ENCODE measurements at regions not wholly inside any gene's neighbourhood (a gene's known extent, or its start where the extent isn't known, plus 50 kb on each side); places are given as distances from the start of the nearest gene placed in this dataset.

DNA sequence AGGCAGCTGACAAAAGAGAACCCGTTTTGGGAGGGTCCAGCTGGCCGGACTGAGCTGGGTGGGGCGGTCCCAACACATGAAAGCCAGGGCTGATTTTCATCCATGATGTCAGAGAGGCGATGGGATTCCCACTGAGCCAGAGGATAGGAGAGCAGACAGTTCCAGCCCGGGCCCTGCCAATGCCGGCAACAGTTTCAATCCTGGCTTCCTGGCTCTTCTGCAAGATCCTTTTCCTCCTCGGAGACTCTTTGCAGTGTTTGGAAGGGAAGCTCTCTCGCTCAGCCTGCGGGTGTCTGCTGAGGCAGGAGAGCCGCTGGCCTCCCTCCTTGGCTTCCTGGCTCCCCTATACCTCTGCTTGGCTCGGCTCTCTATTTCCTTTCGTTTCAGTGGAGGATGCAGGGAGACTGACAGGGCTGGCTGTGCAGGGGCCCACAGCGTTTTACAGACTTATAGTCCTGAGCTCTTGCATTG, 145.5 kb upstream of the SOX9 start:
- no peaks in the 10 kb centered on the region for H3K79me2 ChIP-seq (ENCODE audit: low read depth)
- no peaks in the 10 kb centered on the region for H3K36me3 ChIP-seq (ENCODE audit: low read depth)
- H3K27me3 ChIP-seq (ENCODE audit: insufficient read depth, low read depth): no peaks in the 10 kb centered on the region
- peaks cover 23% of the 10 kb centered on the region for H3K4me1 ChIP-seq (replicated peaks; ENCODE audit: insufficient read depth)
- peak overlapping the region; percentile 80 for H3K4me2 ChIP-seq
- TF ChIP-seq, protein P1, sequence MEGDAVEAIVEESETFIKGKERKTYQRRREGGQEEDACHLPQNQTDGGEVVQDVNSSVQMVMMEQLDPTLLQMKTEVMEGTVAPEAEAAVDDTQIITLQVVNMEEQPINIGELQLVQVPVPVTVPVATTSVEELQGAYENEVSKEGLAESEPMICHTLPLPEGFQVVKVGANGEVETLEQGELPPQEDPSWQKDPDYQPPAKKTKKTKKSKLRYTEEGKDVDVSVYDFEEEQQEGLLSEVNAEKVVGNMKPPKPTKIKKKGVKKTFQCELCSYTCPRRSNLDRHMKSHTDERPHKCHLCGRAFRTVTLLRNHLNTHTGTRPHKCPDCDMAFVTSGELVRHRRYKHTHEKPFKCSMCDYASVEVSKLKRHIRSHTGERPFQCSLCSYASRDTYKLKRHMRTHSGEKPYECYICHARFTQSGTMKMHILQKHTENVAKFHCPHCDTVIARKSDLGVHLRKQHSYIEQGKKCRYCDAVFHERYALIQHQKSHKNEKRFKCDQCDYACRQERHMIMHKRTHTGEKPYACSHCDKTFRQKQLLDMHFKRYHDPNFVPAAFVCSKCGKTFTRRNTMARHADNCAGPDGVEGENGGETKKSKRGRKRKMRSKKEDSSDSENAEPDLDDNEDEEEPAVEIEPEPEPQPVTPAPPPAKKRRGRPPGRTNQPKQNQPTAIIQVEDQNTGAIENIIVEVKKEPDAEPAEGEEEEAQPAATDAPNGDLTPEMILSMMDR (conservative IDR thresholded peaks at IDR 0.05): no peak
- TF ChIP-seq EZH2 (IDR thresholded peaks at IDR 0.05; ENCODE audit: low read depth): no peak
- peak overlapping the region; percentile 66 for H2AFZ ChIP-seq
- ChIA-PET CTCF (interaction anchor here (0.7 kb wide), 1 partner anchor 91 kb away, joined by 7 read pairs; no protein-coding TSS in a partner anchor), POLR2A (ENCODE audit: unreplicated experiment) (interaction anchor here (0.7 kb wide), 1 partner anchor 122 kb away, joined by 39 read pairs; no protein-coding TSS in a partner anchor)
- peak in 1 of 2 experiments; percentile 30 for DNase-seq
- peaks cover 6% of the 10 kb centered on the region; the same call in 1 of the 2 replicates for H3F3A ChIP-seq (ENCODE audit: insufficient read depth, low read depth)
- intact Hi-C loops (cut with micrococcal nuclease; ENCODE audit: unreplicated experiment): loop anchor here (2.0 kb wide), 1 partner anchor 343 kb away; no protein-coding TSS in a partner anchor
- peak overlapping the region; percentile 41; the same call in 1 of the 2 replicates for H3K4me3 ChIP-seq
- H3K9me3 ChIP-seq (ENCODE audit: insufficient read depth, low read depth): no peaks in the 10 kb centered on the region
- peak overlapping the region; percentile 79 for H3K27ac ChIP-seq
- H3K9me2 ChIP-seq (ENCODE audit: insufficient read depth): no peaks in the 10 kb centered on the region
- H4K20me1 ChIP-seq (ENCODE audit: insufficient read depth): no peaks in the 10 kb centered on the region
- no TSS peak for BruUV-seq (replicated peaks)

- no peak for TF ChIP-seq EZH2 (IDR thresholded peaks at IDR 0.05; ENCODE audit: low read depth)
- TF ChIP-seq, protein P1 (conservative IDR thresholded peaks at IDR 0.05): no peak
- no peaks in the 10 kb centered on the region for H4K20me1 ChIP-seq (ENCODE audit: insufficient read depth)
- peak overlapping the region; percentile 81 for H2AFZ ChIP-seq
- peak overlapping the region; percentile 80 for H3K4me2 ChIP-seq
- no peaks in the 10 kb centered on the region for H3K27me3 ChIP-seq (ENCODE audit: insufficient read depth, low read depth)
- POLR2A ChIA-PET (ENCODE audit: unreplicated experiment): interaction anchor here (0.7 kb wide), 1 partner anchor 121 kb away, joined by 39 read pairs; no protein-coding TSS in a partner anchor
- H3K27ac ChIP-seq: peak overlapping the region; percentile 79
- H3K79me2 ChIP-seq (ENCODE audit: low read depth): no peaks in the 10 kb centered on the region
- no peaks in the 10 kb centered on the region for H3K9me3 ChIP-seq (ENCODE audit: insufficient read depth, low read depth)
- BruUV-seq (replicated peaks): TSS peak; percentile 70
- H3K36me3 ChIP-seq (ENCODE audit: low read depth): no peaks in the 10 kb centered on the region
- H3K9me2 ChIP-seq (ENCODE audit: insufficient read depth): no peaks in the 10 kb centered on the region
- peak overlapping the region; percentile 32; the same call in 1 of the 2 replicates for H3K4me3 ChIP-seq
- peaks cover 17% of the 10 kb centered on the region for H3K4me1 ChIP-seq (replicated peaks; ENCODE audit: insufficient read depth)
- intact Hi-C loops (cut with micrococcal nuclease; ENCODE audit: unreplicated experiment): no loop called here
- DNase-seq: peak; percentile 89 to 93
- CTCF ChIA-PET: interaction anchor here (0.7 kb wide), 1 partner anchor 90 kb away, joined by 7 read pairs; no protein-coding TSS in a partner anchor
- H3F3A ChIP-seq (ENCODE audit: insufficient read depth, low read depth): peaks cover 6% of the 10 kb centered on the region; the same call in 1 of the 2 replicates
Observed at GRCh38 chr17:71976011-71976649, 144.7 kb upstream of the SOX9 start.

GRCh38 chr17:71978435-71978834, 142.4 kb upstream of the SOX9 start:
- Histone ChIP-seq H4K20me1 (ENCODE audit: insufficient read depth) (no peaks in the 10 kb centered on the region), H3K9me2 (ENCODE audit: insufficient read depth) (no peaks in the 10 kb centered on the region), H3K27me3 (ENCODE audit: insufficient read depth, low read depth) (no peaks in the 10 kb centered on the region), H3F3A (ENCODE audit: insufficient read depth, low read depth) (peaks cover 6% of the 10 kb centered on the region; the same call in 1 of the 2 replicates), H3K4me1 (replicated peaks; ENCODE audit: insufficient read depth) (peaks cover 17% of the 10 kb centered on the region), H3K79me2 (ENCODE audit: low read depth) (no peaks in the 10 kb centered on the region), H2AFZ (no peak overlapping the region), H3K36me3 (ENCODE audit: low read depth) (no peaks in the 10 kb centered on the region), H3K4me2 (no peak overlapping the region), H3K27ac (no peak overlapping the region), H3K4me3 (no peak overlapping the region), H3K9me3 (ENCODE audit: insufficient read depth, low read depth) (no peaks in the 10 kb centered on the region)
- no peak for TF ChIP-seq EZH2 (IDR thresholded peaks at IDR 0.05; ENCODE audit: low read depth)
- TF ChIP-seq, protein P1 (conservative IDR thresholded peaks at IDR 0.05): no peak
- intact Hi-C loops (cut with micrococcal nuclease; ENCODE audit: unreplicated experiment): no loop called here
- DNase-seq: no peak
- ChIA-PET CTCF (no interaction called here), POLR2A (ENCODE audit: unreplicated experiment) (no interaction called here)
- BruUV-seq (replicated peaks): no TSS peak

All from PC-9 (cell line).